RPMI8226 (cell line): ENCODE measurements at regions not wholly inside any gene's neighbourhood (a gene's known extent, or its start where the extent isn't known, plus 50 kb on each side); places are given as distances from the start of the nearest gene placed in this dataset.

Source experiments
- DNase-seq: peaks from one replicate; pipeline ENCODE4 v3.0.0-alpha.2; 2015

GRCh38 chr10:89829262-89829886 is 128.0 kb downstream of the KIF20B start:
- DNase-seq: no peak

- no peak for DNase-seq
These were observed 128.5 kb downstream of the KIF20B start for GRCh38 chr10:89829887-89830269.

- no peak for DNase-seq
These were observed 129.2 kb downstream of the KIF20B start for GRCh38 chr10:89830624-89831023.

GRCh38 chr10:89836840-89837164 is 135.4 kb downstream of the KIF20B start:
- no peak for DNase-seq

- peak; percentile 5 for DNase-seq
These were observed 136.0 kb downstream of the KIF20B start for GRCh38 chr10:89837165-89838043.

GRCh38 chr10:89838044-89838615 is 136.7 kb downstream of the KIF20B start:
- no peak for DNase-seq

- no peak for DNase-seq
These were observed 144.3 kb downstream of the KIF20B start for GRCh38 chr10:89845541-89846280.

- no peak for DNase-seq
These were observed 144.9 kb downstream of the KIF20B start for GRCh38 chr10:89846281-89846630.

- no peak for DNase-seq
These were observed 145.4 kb downstream of the KIF20B start for GRCh38 chr10:89846786-89847185.

GRCh38 chr10:89852872-89853271 is 151.5 kb downstream of the KIF20B start:
- DNase-seq: no peak

GRCh38 chr10:89853781-89854191 is 152.4 kb downstream of the KIF20B start:
- peak; percentile 30 for DNase-seq

- no peak for DNase-seq
These were observed 156.1 kb downstream of the KIF20B start for GRCh38 chr10:89857431-89858042.

- DNase-seq: no peak
These were observed 159.8 kb downstream of the KIF20B start for GRCh38 chr10:89861199-89861573.

GRCh38 chr10:89861584-89862301 is 160.4 kb downstream of the KIF20B start:
- no peak for DNase-seq

GRCh38 chr10:89867964-89868363 is 166.6 kb downstream of the KIF20B start:
- DNase-seq: no peak

GRCh38 chr10:89869180-89869579 is 167.8 kb downstream of the KIF20B start:
- DNase-seq: no peak

GRCh38 chr10:89869592-89870156 is 168.3 kb downstream of the KIF20B start:
- no peak for DNase-seq

GRCh38 chr10:89870936-89871335 is 169.5 kb downstream of the KIF20B start:
- DNase-seq: no peak

- no peak for DNase-seq
These were observed 171.7 kb downstream of the KIF20B start for GRCh38 chr10:89873055-89873454.

- no peak for DNase-seq
These were observed 174.2 kb downstream of the KIF20B start for GRCh38 chr10:89875557-89875956.

- no peak for DNase-seq
These were observed 177.7 kb downstream of the KIF20B start for GRCh38 chr10:89879121-89879520.

GRCh38 chr10:89887406-89887805 is 186.0 kb downstream of the KIF20B start:
- peak; percentile 21 for DNase-seq
